EH (cell line): ENCODE measurements at regions not wholly inside any gene's neighbourhood (a gene's known extent, or its start where the extent isn't known, plus 50 kb on each side); places are given as distances from the start of the nearest gene placed in this dataset.

Source experiments
- DNase-seq: peaks from one replicate; pipeline ENCODE4 v3.0.0-alpha.2; 2015; ENCODE audit warnings: low read depth

- no peak for DNase-seq
Observed at GRCh38 chrX:9087271-9088040, 53.5 kb upstream of the FAM9B start.

GRCh38 chrX:9088896-9089295 is 55.0 kb upstream of the FAM9B start:
- no peak for DNase-seq

GRCh38 chrX:9090766-9091165 is 56.8 kb upstream of the FAM9B start:
- DNase-seq, result no peak

GRCh38 chrX:9091258-9091657 is 57.3 kb upstream of the FAM9B start:
- DNase-seq, result no peak

- DNase-seq, result no peak
Observed at GRCh38 chrX:9102956-9103355, 69.0 kb upstream of the FAM9B start.

GRCh38 chrX:9108054-9108453 is 74.1 kb upstream of the FAM9B start:
- DNase-seq, result peak; percentile 15

- DNase-seq, result peak; percentile 13
Observed at GRCh38 chrX:9110808-9111207, 76.9 kb upstream of the FAM9B start.

- no peak for DNase-seq
Observed at GRCh38 chrX:9114245-9114644, 80.3 kb upstream of the FAM9B start.

GRCh38 chrX:9117851-9118250 is 83.9 kb upstream of the FAM9B start:
- peak; percentile 41 for DNase-seq

- peak; percentile 58 for DNase-seq
Observed at GRCh38 chrX:9122519-9123245, 88.8 kb upstream of the FAM9B start.

- no peak for DNase-seq
Observed at GRCh38 chrX:9127986-9128385, 94.1 kb upstream of the FAM9B start.

GRCh38 chrX:9130031-9130430 is 96.1 kb upstream of the FAM9B start:
- no peak for DNase-seq

- no peak for DNase-seq
Observed at GRCh38 chrX:9131066-9131465, 97.1 kb upstream of the FAM9B start.

- DNase-seq, result no peak
Observed at GRCh38 chrX:9132036-9132638, 98.2 kb upstream of the FAM9B start.

- DNase-seq, result peak; percentile 82
Observed at GRCh38 chrX:9133426-9133825, 99.5 kb upstream of the FAM9B start.

- DNase-seq, result no peak
Observed at GRCh38 chrX:9134366-9134765, 100.4 kb upstream of the FAM9B start.

GRCh38 chrX:9135901-9136510 is 102.1 kb upstream of the FAM9B start:
- peak; percentile 46 for DNase-seq

GRCh38 chrX:9137152-9137551 is 103.2 kb upstream of the FAM9B start:
- no peak for DNase-seq

- peak; percentile 69 for DNase-seq
Observed at GRCh38 chrX:9141496-9141895, 107.6 kb upstream of the FAM9B start.

GRCh38 chrX:9144701-9145241 is 110.8 kb upstream of the FAM9B start:
- peak; percentile 42 for DNase-seq

- DNase-seq, result no peak
Observed at GRCh38 chrX:9146657-9147056, 112.7 kb upstream of the FAM9B start.

GRCh38 chrX:9147086-9147485 is 113.2 kb upstream of the FAM9B start:
- DNase-seq, result no peak
